ENCODE measurements at regions not wholly inside any gene's neighbourhood (a gene's known extent, or its start where the extent isn't known, plus 50 kb on each side); places are given as distances from the start of the nearest gene placed in this dataset.

DNA sequence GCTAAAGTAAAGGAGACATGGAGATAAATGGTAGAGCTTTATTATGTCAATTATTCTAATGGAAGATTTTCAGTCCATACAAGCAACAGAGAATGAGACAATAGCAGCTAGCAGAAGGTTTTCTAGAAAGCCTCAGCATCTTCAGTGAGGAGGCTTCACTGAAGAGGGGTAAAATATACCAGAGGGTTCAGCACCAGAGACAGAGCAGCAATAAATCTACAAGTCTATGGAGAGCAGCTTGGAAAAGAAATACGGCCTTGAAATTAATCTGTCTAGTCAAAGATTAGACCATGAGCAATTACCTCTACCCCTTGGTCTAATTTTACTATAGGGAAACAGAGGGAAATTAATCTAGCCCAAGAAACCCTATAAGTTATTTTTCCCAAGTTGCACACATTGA, 185.7 kb upstream of the CRIM1 start:
- POLR2A ChIA-PET, result no interaction called here
- Histone ChIP-seq H3K4me3 (ENCODE audit: low read length) (no peak overlapping the region), H3K4me1 (ENCODE audit: insufficient read depth, low read length) (no peaks in the 10 kb centered on the region), H3K9me3 (ENCODE audit: control insufficient read depth in 1 of 2, insufficient read depth in 1 of 2, low read length in 2 of 2) (no peaks in the 10 kb centered on the region), H3K36me3 (ENCODE audit: insufficient read depth, low read length) (no peaks in the 10 kb centered on the region), H3K27ac (ENCODE audit: low read depth in 1 of 2, low read length in 2 of 2) (no peak overlapping the region), H3K27me3 (ENCODE audit: control insufficient read depth in 1 of 2, insufficient read depth in 2 of 2, low read length in 2 of 2) (no peaks in the 10 kb centered on the region)
- no peak for DNase-seq
- H3K27ac Mint-ChIP-seq, result no peak overlapping the region
- TF ChIP-seq, protein P1, sequence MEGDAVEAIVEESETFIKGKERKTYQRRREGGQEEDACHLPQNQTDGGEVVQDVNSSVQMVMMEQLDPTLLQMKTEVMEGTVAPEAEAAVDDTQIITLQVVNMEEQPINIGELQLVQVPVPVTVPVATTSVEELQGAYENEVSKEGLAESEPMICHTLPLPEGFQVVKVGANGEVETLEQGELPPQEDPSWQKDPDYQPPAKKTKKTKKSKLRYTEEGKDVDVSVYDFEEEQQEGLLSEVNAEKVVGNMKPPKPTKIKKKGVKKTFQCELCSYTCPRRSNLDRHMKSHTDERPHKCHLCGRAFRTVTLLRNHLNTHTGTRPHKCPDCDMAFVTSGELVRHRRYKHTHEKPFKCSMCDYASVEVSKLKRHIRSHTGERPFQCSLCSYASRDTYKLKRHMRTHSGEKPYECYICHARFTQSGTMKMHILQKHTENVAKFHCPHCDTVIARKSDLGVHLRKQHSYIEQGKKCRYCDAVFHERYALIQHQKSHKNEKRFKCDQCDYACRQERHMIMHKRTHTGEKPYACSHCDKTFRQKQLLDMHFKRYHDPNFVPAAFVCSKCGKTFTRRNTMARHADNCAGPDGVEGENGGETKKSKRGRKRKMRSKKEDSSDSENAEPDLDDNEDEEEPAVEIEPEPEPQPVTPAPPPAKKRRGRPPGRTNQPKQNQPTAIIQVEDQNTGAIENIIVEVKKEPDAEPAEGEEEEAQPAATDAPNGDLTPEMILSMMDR (IDR thresholded peaks at IDR 0.05), result no peak
- CTCF ChIA-PET, result no interaction called here
- no peaks in the 10 kb centered on the region for H3K4me1 Mint-ChIP-seq (ENCODE audit: low read depth)
- H3K36me3 Mint-ChIP-seq (ENCODE audit: low read depth), result no peaks in the 10 kb centered on the region
- no peaks in the 10 kb centered on the region for H3K9me3 Mint-ChIP-seq
- no peak overlapping the region for H3K4me3 Mint-ChIP-seq
- no peaks in the 10 kb centered on the region for H3K27me3 Mint-ChIP-seq
- intact Hi-C loops (cut with DNase I, micrococcal nuclease), result no loop called here
- ATAC-seq (ENCODE audit: poor library complexity), result no peak

DNA sequence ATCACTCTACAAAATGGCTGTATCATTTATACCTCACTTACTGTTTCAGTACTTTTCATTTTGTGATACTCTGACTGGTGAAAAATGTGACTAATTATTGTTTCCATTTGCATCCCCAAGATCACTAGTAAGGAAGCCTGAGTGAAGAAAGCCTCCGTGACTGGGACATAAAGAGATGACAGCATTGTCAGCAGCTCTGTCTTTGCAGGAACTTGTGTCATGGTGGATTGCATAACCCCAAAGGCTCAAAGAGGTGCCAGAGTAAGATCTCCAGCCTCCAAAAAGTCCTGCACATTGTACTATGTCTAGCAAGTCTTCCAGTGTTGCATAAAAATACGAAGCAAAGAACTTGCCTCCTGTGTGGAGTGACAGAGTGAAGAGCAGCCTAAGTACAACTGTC, 187.5 kb upstream of the CRIM1 start:
- ChIA-PET POLR2A (no interaction called here), CTCF (no interaction called here)
- no peak overlapping the region for H3K4me3 Mint-ChIP-seq
- H3K27me3 Mint-ChIP-seq, result no peaks in the 10 kb centered on the region
- H3K4me3 ChIP-seq (ENCODE audit: low read length), result no peak overlapping the region
- TF ChIP-seq, protein P1 (IDR thresholded peaks at IDR 0.05), result no peak
- DNase-seq (no peak), ATAC-seq (ENCODE audit: poor library complexity) (no peak)
- H3K4me1 Mint-ChIP-seq (ENCODE audit: low read depth), result no peaks in the 10 kb centered on the region
- no peaks in the 10 kb centered on the region for H3K27me3 ChIP-seq (ENCODE audit: control insufficient read depth in 1 of 2, insufficient read depth in 2 of 2, low read length in 2 of 2)
- H3K9me3 Mint-ChIP-seq, result no peaks in the 10 kb centered on the region
- no peaks in the 10 kb centered on the region for H3K36me3 ChIP-seq (ENCODE audit: insufficient read depth, low read length)
- no peaks in the 10 kb centered on the region for H3K9me3 ChIP-seq (ENCODE audit: control insufficient read depth in 1 of 2, insufficient read depth in 1 of 2, low read length in 2 of 2)
- intact Hi-C loops (cut with DNase I, micrococcal nuclease), result no loop called here
- H3K27ac ChIP-seq (ENCODE audit: low read depth in 1 of 2, low read length in 2 of 2), result no peak overlapping the region
- H3K36me3 Mint-ChIP-seq (ENCODE audit: low read depth), result no peaks in the 10 kb centered on the region
- no peak overlapping the region for H3K27ac Mint-ChIP-seq
- H3K4me1 ChIP-seq (ENCODE audit: insufficient read depth, low read length), result no peaks in the 10 kb centered on the region

DNA sequence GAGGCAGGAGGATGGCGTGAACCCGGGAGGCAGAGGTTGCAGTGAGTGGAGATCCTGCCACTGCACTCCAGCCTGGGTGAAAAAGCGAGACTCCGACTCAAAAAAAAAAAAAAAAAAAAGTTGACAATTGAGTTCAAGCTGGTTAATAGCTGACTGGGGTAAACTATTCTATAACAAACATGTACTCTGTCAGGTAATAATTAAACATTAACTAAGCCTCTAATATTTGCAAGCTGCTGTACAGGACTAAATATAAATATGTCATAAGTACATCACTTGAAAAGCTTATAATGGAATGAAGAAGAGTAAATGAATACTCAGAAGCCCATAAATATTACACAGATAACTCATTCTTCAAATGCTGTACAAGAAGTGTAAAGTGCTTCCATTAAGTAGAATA, 190.4 kb upstream of the CRIM1 start:
- Histone ChIP-seq H3K4me1 (ENCODE audit: insufficient read depth, low read length) (no peaks in the 10 kb centered on the region), H3K27me3 (ENCODE audit: control insufficient read depth in 1 of 2, insufficient read depth in 2 of 2, low read length in 2 of 2) (no peaks in the 10 kb centered on the region), H3K9me3 (ENCODE audit: control insufficient read depth in 1 of 2, insufficient read depth in 1 of 2, low read length in 2 of 2) (no peaks in the 10 kb centered on the region), H3K36me3 (ENCODE audit: insufficient read depth, low read length) (no peaks in the 10 kb centered on the region), H3K27ac (ENCODE audit: low read depth in 1 of 2, low read length in 2 of 2) (no peak overlapping the region), H3K4me3 (ENCODE audit: low read length) (no peak overlapping the region)
- Mint-ChIP-seq H3K4me3 (no peak overlapping the region), H3K27me3 (no peaks in the 10 kb centered on the region), H3K4me1 (ENCODE audit: low read depth) (no peaks in the 10 kb centered on the region), H3K9me3 (no peaks in the 10 kb centered on the region), H3K36me3 (ENCODE audit: low read depth) (no peaks in the 10 kb centered on the region), H3K27ac (no peak overlapping the region)
- DNase-seq (no peak), ATAC-seq (ENCODE audit: poor library complexity) (no peak)
- ChIA-PET CTCF (no interaction called here), POLR2A (no interaction called here)
- TF ChIP-seq, protein P1 (IDR thresholded peaks at IDR 0.05), result no peak
- intact Hi-C loops (cut with DNase I, micrococcal nuclease), result no loop called here

Data from CD4-positive, alpha-beta T cell (primary cell).